ENCODE measurements at regions not wholly inside any gene's neighbourhood (a gene's known extent, or its start where the extent isn't known, plus 50 kb on each side); places are given as distances from the start of the nearest gene placed in this dataset.

GRCh38 chr11:121741761-121742361 is 289.1 kb upstream of the SORL1-AS1 start:
- no peak for TF ChIP-seq CTCF (IDR thresholded peaks at IDR 0.05)
- no peak for TF ChIP-seq POLR2A (IDR thresholded peaks at IDR 0.05)
- no peak for TF ChIP-seq POLR2AphosphoS5 (IDR thresholded peaks at IDR 0.05; ENCODE audit: insufficient read depth in 1 of 2, low read depth in 1 of 2)

Measured in vagina (tissue), 2 donors.